ENCODE measurements at regions not wholly inside any gene's neighbourhood (a gene's known extent, or its start where the extent isn't known, plus 50 kb on each side); places are given as distances from the start of the nearest gene placed in this dataset.

- no peak for TF ChIP-seq POLR2A (IDR thresholded peaks at IDR 0.05)
- TF ChIP-seq POLR2AphosphoS5 (IDR thresholded peaks at IDR 0.05): no peak
Measured at GRCh38 chr3:80334534-80334933, 566.7 kb upstream of the ROBO1 start.
